GM06990 (cell line): ENCODE measurements at regions not wholly inside any gene's neighbourhood (a gene's known extent, or its start where the extent isn't known, plus 50 kb on each side); places are given as distances from the start of the nearest gene placed in this dataset.

ENCODE experiments used
- DNase-seq: peaks from one replicate; pipeline ENCODE4 v3.0.0-alpha.2; 2011; ENCODE audit not compliant: insufficient read length; ENCODE audit errors: extremely low read depth
- H3K27me3 ChIP-seq: replicated peaks from 2 replicates; pipeline ENCODE4 v1.6.0; 2011; ENCODE audit warnings: low read length; ENCODE audit not compliant: control insufficient read depth, insufficient read depth
- H3K36me3 ChIP-seq: 2 replicates; pipeline ENCODE4 v1.5.1; 2011; ENCODE audit warnings: low read length; ENCODE audit not compliant: control insufficient read depth, insufficient read depth
- H3K4me3 ChIP-seq: replicated peaks from 2 replicates; pipeline ENCODE4 v1.5.1; 2011; ENCODE audit warnings: low read depth, mild to moderate bottlenecking, control low read depth, low read length
- TF ChIP-seq, protein P1 (sequence below): IDR thresholded peaks from 2 replicates; pipeline ENCODE4 v1.5.1; 2011; ENCODE audit warnings: low read length, control low read depth, mild to moderate bottlenecking, inconsistent platforms; ENCODE audit not compliant: insufficient read depth, poor library complexity, severe bottlenecking

- Histone ChIP-seq H3K27me3 (no peaks in the 10 kb centered on the region), H3K4me3 (no peak overlapping the region), H3K36me3 (no peaks in the 10 kb centered on the region)
- no peak for DNase-seq
- TF ChIP-seq, protein P1, sequence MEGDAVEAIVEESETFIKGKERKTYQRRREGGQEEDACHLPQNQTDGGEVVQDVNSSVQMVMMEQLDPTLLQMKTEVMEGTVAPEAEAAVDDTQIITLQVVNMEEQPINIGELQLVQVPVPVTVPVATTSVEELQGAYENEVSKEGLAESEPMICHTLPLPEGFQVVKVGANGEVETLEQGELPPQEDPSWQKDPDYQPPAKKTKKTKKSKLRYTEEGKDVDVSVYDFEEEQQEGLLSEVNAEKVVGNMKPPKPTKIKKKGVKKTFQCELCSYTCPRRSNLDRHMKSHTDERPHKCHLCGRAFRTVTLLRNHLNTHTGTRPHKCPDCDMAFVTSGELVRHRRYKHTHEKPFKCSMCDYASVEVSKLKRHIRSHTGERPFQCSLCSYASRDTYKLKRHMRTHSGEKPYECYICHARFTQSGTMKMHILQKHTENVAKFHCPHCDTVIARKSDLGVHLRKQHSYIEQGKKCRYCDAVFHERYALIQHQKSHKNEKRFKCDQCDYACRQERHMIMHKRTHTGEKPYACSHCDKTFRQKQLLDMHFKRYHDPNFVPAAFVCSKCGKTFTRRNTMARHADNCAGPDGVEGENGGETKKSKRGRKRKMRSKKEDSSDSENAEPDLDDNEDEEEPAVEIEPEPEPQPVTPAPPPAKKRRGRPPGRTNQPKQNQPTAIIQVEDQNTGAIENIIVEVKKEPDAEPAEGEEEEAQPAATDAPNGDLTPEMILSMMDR: no peak
Observed at GRCh38 chr6:141347906-141348492, 784.7 kb upstream of the GJE1 start.

DNA sequence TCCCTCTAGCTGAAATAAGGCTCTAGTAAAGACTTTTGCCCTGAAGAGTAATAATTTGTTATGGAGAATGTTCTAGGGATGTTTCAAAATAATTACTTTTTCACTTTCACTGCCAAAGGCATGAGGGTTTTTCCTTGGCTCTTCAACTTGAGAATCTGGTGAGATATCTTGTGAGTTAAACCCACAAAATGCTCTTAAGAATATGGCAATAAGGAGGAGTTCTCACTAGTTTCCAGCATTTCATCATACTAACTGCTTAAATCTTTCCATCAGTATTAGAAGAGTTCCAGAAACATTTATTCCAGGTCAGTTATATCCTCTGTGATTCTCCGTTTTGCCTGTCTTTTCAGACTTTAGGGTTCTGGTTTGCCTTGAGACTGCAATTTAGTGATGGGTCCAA, 785.6 kb upstream of the GJE1 start:
- Histone ChIP-seq H3K27me3 (no peaks in the 10 kb centered on the region), H3K4me3 (no peak overlapping the region), H3K36me3 (no peaks in the 10 kb centered on the region)
- no peak for DNase-seq
- TF ChIP-seq, protein P1: no peak

- Histone ChIP-seq H3K27me3 (no peaks in the 10 kb centered on the region), H3K4me3 (no peak overlapping the region), H3K36me3 (no peaks in the 10 kb centered on the region)
- TF ChIP-seq, protein P1: no peak
- DNase-seq: no peak
Observed at GRCh38 chr6:141346535-141346934, 786.2 kb upstream of the GJE1 start.

GRCh38 chr6:141337191-141337590, 795.5 kb upstream of the GJE1 start:
- TF ChIP-seq, protein P1: no peak

GRCh38 chr6:141335477-141336273, 797.0 kb upstream of the GJE1 start:
- Histone ChIP-seq H3K4me3 (no peak overlapping the region), H3K36me3 (no peaks in the 10 kb centered on the region), H3K27me3 (no peaks in the 10 kb centered on the region)
- DNase-seq: no peak
- TF ChIP-seq, protein P1: no peak

More at GRCh38 chr6:141337191-141337590, 795.5 kb upstream of the GJE1 start:
- DNase-seq: no peak
- Histone ChIP-seq H3K36me3 (no peaks in the 10 kb centered on the region), H3K27me3 (no peaks in the 10 kb centered on the region), H3K4me3 (no peak overlapping the region)
